NCI-H2107 (cell line): ENCODE measurements at regions not wholly inside any gene's neighbourhood (a gene's known extent, or its start where the extent isn't known, plus 50 kb on each side); places are given as distances from the start of the nearest gene placed in this dataset.

Experiments
- DNase-seq: peaks from one replicate; lab custom pipeline; 2025; lab: John Stamatoyannopoulos, UW

DNA sequence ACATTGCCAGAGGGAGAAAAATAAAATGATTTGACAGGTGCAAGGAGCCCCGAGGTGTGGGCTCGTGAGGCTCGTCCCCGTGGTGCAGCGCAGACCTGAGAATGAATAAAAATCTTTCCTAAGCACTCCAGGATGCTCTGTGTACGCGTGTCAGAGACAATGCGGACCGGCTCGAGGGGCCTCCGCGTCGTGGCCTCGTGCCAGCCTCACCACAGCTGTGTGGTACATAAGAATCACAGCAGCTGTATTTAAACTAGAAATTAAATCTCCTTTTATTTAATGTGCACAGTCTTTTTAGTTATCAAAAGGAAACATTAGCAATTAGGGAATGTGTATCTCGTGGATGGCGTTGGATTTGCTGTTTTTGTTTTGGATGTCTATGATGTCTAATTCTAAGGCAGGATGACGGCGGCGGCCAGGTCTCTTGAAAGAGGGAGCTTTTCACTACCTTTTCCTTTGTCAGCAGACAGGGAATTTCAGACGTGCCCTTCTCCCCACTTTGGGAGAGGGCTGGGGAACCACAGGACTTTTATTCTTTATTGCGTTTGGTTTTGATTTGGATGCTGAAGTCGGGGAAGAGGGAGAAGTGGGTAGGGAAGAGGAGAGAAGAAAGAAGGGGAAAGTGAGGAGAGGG lies 365.3 kb upstream of the SHH start:
- DNase-seq, result no peak

DNA sequence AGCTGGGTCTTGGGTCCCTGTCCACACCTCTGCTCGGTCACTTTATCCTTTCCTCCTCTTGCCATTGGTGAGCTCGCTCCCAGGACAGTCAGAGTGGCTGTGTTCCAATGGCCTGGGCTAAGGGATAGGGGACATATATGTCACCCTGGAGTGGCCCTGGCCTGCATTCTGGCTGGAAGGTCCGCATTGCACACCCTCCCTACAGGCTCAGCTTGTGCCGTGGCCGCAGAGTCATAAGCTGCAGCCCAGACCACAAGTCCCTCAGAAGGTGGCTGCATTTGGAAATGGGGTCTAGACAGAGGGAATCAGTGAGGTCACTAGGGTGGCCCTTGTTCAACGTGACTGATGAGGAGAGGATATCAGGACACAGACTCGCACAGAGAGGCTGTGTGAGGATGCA lies 363.8 kb upstream of the SHH start:
- no peak for DNase-seq

DNA sequence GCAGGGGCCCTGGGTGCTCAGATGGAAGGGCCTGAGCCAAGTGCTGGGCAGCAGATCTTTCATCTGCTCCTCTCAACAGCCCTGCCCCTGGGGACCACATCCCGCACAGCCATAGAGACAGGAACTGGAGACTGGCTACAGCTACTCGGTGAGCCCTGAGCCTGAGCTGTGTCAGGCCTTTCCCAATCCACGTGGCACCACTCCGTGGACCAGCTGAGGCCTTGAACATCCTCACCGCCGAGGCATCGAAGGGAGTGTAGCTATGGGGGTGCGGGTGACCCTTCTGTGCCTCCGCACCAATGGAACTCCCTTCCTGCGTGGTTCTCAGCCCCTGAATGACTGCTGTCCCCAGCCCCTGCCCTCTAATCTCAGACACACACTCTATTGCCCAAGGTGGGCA lies 362.7 kb upstream of the SHH start:
- no peak for DNase-seq

DNA sequence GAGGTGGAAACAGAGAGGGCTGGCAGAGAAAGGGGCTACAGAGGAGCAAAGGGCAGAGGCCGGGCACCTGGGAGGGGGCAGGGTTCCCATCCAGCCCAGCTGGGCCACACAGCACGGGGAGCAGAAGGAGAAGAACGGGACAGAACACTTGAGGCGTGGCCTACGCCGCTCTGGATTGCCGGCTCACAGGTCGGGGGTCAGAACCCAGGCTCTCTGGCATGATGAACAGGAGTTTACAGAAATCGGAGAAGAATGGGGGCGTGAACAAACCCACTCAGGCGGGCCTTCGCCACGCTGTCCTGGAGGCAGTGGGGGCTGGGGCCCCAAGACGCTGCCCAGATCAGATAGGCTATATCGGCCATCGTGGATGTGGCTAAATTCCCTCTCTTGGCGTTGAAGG lies 362.2 kb upstream of the SHH start:
- no peak for DNase-seq

DNA sequence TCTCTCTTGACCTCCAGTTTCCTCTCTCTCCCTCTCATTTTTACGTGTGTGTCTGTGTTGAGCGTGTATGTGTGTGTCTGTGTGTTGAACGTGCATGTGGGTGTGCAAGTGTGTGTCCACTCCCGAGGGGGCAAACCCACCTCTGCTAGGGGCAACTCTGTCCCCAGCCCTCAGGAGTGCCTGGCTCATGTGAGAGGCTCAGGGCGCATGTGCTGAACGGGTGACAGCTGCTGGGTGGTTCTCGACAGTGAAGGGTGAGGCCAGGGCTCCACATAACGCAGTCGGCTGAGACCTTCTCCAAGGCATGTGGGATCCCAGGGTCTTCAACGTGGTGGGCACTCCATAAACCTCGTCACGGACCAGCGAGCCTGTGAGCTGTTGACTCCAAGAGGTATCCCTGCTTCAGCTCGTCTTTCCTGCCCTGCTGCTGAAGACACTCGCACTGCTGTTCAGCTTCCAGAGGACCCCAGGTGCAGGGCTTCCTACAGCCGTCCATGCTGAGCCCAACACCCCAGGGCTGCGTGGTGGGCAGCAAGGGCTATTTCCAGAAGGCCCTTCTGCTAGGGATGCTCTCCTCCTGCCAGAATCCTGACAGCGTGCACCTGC lies 361.6 kb upstream of the SHH start:
- no peak for DNase-seq

DNA sequence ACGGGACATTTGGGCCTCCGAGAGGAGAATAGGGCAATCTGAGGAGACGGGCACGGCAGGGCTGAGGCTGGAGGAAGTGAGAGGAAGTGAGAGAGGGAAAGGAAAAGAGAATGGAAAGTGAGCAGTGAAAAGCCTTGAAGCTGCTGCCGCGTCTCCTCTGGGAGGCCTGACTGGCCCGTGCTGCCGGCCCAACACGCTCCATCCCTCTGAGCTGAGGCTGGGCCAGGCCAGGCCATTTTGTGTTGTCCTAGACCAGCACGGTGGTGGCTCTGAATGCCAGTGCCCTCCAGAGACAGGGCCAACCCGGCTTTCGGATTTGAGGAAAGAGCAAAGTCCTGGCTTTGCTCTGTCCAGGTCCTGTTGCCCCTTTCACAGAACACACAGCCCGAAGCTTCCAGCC lies 361.1 kb upstream of the SHH start:
- no peak for DNase-seq

DNA sequence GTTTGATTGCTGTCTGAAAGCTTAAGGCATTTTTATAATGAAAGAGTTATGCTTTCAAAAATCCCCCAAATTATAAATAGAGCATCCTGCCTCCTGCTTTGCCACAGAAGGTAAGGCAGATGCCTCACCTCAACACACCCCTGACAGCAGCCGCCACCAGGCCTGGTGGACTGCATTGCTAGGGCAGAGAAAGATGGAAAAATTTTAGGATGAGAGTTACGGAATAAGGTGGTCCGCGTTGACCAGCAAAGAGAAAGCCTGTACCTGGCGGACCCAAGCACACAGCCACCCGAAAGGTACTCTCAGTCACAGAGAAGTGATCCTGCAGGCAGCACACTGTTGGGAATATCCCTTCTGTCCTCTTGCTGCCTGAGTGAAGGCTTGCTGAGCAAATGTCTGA lies 360.4 kb upstream of the SHH start:
- DNase-seq, result no peak

DNA sequence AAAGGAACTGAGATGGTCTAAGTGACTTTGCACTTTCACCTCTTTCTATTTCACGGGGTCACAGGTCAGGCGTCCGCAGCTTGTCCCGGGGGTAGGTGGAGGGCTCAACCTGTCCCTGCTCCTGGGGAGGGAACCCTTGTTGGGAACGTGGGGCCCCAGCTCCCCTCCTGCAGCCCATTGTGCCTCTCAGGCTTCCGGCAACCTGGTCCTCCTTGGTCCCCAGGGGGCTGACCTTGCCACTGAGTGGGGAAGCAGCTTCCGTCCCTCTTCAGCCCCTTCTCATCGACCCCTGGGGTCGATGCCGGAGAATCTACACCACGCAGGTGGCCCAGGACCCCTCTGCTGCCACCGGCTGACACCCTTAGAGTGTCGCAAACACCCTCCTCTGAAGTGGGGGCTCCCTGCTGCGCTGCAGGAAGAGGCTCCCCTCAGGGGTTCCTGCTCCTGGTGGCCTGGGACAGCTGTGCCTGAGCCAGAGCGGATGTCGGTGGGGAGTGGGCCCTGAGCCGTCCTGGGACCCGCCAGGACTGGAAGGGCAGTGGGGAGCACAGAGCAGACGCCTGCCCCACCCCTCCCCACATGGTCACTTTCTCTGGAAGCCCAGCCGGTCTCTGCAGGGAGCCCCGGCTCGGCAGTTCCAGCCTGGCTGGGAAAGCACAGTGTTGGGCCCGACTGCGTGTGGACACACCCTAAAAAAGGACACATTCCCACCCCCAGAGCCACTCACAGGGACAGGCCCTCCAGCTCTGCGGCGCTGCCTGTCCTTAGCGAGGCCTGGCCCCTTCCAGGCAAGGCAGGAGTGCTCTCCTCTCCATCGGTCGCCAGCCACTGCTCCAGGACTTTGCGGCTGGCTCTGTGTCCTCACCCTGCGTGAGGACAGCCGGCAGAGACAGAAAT lies 357.5 kb upstream of the SHH start:
- no peak for DNase-seq

DNA sequence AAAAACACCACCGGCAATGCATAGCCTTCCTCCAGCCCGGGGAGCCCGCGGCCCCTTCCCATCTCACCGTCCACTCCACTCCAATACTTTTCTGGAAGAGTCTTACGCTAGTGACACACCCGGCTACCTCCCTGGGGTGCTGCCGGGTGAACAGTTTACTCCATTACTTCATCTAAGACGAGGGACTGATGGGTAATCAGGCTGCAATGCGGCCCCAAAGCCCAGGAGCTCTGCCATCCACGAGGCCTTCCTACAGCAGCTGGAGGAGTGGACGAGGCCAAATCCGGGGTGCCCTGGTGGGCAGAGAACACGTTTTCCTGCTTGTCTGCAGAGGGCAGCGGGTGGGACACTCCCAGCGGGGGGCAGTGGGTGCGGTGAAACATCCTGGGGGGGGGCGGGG lies 356.2 kb upstream of the SHH start:
- DNase-seq, result no peak

DNA sequence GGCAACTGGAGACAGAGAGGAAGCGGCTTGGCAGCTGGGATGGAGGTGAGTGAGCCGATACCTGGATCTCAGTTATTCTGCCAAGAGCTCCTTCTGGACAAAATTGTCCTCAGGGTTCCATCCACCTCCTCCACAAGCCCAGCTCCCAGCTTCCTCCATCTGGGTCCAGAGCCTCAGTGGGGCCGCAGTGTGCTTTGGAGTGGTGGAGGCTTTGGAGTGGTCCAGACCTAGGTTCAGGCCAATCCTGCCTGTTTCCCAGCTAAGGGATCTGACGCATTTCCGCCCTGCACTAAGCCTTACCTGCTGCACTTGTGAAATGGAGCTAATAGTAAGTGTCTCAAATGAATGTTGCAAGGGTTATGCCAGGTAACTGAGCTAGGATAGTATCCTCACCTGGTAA lies 355.7 kb upstream of the SHH start:
- DNase-seq, result no peak

DNA sequence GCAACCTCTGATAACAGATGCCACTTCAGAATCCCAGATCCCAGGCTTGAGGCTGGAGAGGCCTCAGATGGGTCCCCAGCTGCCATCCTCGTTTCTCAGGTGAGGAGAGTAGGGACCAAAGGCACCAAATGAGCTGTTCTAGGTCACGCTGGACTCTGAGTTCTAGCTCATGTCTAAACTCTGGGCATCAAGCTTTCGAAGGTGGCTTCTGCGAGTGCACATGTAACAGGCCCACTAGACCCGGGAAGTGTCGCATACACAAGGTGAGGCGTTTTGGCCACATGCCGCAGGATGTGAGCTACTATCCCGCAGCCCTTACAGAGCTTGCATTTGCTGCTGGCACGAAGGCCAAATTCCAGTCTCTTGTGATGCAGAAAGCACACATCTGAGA lies 355.1 kb upstream of the SHH start:
- no peak for DNase-seq

DNA sequence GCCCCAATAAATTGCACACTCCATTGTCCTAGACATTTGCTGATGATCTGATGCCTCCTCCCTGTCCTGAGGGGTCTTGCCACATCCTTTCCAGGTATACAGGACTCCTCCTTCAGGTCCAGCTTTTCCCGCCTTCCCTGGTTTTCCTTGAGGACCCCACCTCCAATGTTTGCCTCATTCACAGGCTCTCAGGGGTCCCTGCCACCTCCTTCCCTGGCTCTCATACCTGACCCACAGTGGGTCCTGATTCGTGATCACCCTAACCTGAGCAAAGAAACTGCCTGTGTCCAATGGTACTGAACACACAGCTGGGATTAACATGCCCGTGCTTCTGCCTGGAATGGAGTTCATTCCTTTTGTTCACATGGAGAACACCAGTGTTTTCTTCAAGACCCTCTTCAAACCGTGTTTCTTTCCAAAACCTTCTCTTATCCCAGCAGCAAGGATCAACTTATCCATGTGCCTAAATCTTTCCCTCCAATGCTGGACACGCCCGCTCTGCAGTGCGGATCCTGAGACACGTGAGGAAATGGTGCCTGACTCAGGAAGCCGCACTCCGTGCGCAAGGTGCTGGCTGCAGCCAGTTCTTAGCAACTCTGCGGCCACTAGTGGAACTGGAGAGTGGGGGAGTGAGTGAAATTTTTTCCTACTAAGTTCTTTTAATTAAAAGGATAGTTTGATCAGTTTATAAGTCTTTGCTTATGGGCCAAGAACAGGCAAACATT lies 354.6 kb upstream of the SHH start:
- no peak for DNase-seq

DNA sequence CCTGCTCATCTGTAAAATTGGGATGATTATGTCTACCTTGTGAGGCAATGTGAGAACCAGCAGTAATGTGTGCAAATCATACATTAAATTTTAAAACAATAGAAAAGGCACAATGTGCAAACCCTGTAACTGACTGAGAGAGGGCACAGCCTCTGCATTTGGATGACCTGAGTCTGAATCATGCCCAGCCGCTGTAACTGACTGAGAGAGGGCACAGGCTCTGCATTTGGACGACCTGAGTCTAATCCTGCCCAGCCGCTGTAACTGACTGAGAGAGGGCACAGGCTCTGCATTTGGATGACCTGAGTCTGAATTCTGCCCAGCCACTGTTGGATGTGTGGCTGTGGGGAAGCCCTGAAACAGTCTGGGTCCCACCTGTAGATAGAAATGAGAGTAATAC lies 351.5 kb upstream of the SHH start:
- no peak for DNase-seq

DNA sequence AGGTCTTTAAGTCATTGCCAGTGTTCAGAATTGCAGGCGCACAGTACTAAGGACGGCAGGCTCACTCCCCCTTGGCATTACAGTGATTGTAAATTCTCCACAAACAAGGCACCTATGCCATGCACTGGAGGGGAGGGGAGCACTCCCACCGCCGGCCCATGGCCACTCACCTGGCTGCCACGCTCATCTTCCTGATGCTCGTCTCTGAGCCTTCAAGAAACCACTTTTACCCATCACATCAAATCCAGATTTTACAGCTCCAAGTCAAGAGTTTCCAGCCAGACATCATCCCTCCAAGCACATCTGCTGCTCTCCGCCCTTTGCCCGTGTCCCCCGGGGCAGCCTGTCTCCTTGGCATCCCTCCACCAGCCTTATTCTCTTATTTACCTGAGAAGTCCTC lies 350.2 kb upstream of the SHH start:
- no peak for DNase-seq

DNA sequence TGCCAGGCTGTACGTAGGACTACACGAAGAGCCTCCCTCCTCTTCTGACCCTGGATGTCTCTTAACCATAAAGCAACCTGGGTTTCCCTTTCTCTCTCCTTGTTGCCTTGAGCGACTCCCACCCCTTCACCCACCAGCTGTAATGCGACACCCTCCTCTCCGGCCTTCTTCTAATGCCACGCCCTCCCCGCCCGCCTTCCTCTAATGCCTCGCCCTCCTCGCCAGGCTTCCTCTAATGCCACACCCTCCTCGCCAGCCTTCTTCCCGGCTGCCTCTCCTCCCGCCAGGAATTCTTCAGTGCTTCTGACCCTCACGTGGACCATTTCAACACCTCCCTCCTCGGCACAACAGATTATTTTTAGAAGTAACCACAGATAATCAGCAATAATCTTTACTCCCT lies 348.5 kb upstream of the SHH start:
- DNase-seq, result no peak

DNA sequence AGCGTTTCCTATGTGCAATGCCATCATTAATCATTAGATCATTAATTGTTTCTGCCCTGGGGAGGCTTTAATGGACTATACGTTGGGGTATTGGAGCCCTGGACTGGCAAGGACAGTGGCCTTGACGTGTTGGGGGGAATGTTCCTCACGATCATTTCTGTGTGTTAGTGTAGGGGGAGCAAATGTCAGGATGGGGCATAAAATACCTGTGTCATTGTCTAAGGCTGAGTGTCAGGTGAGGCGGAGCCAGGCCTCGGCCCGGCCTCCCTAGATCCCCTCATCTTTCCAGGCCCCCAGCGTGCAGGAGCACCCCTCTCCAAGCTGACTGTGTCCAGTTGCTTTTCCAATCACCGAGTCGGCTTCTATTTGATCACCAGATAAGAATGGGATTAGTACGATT lies 346.4 kb upstream of the SHH start:
- DNase-seq, result no peak

DNA sequence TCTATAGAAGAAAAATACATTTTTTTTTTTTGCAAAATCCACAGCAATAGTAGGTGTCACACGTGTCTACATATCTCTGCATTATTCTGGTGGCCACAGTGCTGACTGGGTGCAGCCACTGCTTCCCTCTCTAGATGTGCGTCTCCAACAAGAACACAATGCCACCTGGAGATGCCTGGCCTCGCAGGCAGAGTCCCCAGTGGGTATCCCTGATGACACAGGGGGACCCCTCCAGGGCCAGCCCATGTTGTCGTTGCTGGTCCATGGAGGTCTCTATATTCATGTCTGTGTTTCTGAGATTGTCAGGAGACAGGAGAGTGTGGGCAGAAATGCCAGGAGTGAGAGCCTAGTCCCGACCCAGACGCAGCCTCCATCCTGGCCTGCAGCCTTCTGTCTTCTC lies 345.9 kb upstream of the SHH start:
- no peak for DNase-seq

DNA sequence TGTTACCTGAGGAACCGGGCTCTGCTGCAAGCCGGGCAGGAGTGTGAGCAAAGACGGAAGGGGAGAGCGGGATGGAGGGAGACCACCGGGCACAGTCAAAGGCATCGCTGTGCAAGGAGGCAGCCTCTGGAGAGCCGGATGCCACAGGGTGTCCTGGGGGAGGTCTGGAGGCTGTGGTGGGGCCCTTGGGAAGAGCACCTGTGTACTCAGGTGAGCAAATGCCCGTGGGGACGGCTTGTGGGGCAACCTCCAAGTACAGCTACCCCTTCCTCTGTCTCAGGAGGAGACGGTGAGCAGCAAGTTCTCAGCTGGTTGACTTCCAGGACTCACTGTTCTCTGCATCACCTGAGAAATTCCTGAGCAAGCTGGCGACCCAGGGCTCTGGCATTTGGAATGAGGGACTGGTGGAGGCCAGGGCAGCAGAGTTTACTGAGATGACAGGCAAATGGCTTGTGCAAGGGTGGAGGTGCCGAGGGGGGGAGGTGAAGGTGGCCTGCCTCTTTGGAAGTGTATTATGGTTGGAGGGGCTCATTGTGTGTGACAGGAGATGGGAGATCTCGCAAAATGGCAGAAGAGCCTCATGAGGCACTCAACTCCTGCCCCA lies 345.2 kb upstream of the SHH start:
- DNase-seq, result no peak

DNA sequence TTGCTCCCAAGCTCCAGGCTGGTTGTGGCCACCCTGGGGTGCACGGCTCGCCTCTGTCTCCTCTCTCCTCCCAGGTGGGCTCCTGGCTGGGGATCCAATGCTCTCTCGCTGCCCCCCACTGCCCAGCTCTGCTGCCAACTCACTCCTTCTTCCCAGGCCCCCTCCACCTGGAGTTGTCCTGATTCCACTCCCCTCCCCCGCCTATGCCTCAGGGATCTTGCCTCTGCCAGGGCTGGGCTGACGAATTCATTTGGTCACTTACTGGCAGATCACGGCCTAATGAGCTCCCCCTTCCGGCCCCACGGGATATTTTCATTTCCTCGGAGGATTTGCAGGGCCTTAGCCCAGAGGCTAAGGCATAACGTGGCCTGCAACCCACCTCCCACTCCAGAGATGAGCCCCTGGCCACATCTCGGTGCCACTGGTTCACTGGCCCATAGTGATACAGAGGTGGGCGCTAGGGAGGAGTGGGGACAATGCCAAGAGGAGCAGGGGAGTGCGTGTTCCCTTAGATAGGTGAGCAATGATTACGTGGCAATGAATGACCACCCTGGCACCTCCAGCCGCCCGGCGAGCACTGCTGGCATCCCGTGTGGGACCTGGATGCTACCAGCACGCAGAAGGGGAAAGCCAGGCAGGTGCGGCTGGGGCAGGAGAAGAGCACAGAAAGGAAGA lies 344.6 kb upstream of the SHH start:
- no peak for DNase-seq

DNA sequence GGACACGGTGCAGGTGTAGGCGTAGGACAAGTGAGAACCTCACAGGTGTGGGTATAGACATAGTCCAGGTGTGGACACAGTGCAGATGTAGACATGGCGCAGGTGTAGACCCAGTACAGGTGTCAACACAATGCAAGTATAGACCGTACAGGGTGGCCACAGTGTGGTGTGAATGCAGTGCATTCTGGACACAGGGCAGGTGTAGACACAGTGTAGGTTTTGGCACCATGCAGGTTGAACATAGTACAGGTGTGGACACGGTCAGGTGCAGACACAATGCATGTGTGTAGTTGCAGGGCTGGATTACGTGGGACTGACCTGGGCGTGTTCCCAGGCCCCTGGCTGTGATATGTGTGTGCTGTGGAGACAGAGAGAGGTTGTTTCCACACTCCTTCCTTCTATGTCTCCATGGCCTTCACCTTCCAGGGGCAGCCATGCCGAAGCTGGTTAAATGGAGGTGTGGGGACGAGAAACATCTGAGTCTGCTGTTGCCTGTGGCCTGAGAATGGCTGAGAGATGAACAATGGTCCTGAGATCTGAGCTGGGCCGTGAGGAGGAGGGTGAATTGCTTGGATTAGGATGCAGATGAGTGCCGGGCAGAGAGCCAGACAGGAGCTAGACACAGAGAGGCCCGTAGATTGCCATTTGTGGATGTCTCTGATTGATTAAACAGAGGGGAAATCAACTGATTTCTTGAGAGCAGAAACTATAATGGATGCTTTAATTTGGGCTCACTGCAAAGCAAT lies 343.9 kb upstream of the SHH start:
- no peak for DNase-seq

DNA sequence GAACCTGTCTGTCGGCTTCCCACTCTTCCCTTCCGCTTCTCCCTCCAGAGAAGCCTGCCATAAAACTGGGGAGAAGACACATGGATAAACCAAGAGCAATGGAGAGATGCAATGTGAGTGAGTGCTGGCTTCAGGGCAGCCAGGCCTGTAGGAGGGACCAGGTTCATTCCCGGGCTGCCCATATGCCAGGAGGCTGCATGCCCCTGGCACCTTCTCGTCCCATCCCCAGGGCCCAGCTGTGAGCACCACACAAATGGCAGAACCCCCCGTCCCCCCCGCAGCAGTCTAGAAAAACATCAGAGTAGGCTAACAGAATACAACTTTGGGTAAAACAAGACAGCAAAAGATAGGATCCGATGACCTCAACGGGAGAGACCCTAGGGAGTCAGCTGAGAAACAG lies 341.3 kb upstream of the SHH start:
- DNase-seq, result no peak
